Activated CD4-positive, alpha-beta memory T cell treated with anti-CD3 and anti-CD28 coated beads, Interleukin-2, amount 10 ng/mL, durations not matched to agents 7 days and 5 days (primary cell): ENCODE measurements at regions not wholly inside any gene's neighbourhood (a gene's known extent, or its start where the extent isn't known, plus 50 kb on each side); places are given as distances from the start of the nearest gene placed in this dataset.

ENCODE experiments used
- CTCF ChIA-PET: fragments of 350-600 bp; sonication (Branson Sonifier 250); formaldehyde crosslinking; loops from one replicate; lab custom pipeline; 2021; ENCODE audit warnings: antibody characterized with exemption, inconsistent platforms; lab: Charles Lee
- POLR2A ChIA-PET: fragments of 350-600 bp; sonication (Branson Sonifier 250); formaldehyde crosslinking; loops from one replicate; lab custom pipeline; 2021; ENCODE audit warnings: antibody characterized with exemption; lab: Charles Lee
- DNase-seq: peaks from one replicate; pipeline ENCODE4 v3.0.0-alpha.2; 2020
- H3K27ac Mint-ChIP-seq: one replicate; pipeline ENCODE4 v1.8.0; 2021; ENCODE audit warnings: mild to moderate bottlenecking, mixed read lengths
- H3K27me3 Mint-ChIP-seq: one replicate; pipeline ENCODE4 v1.8.0; 2021; ENCODE audit warnings: mixed read lengths
- H3K36me3 Mint-ChIP-seq: one replicate; pipeline ENCODE4 v1.8.0; 2021; ENCODE audit warnings: low read depth, mixed read lengths
- H3K4me1 Mint-ChIP-seq: one replicate; pipeline ENCODE4 v1.8.0; 2021; ENCODE audit warnings: mixed read lengths
- H3K4me3 Mint-ChIP-seq: one replicate; pipeline ENCODE4 v1.8.0; 2021; ENCODE audit warnings: mild to moderate bottlenecking, mixed read lengths
- H3K9me3 Mint-ChIP-seq: one replicate; pipeline ENCODE4 v1.8.0; 2021; ENCODE audit warnings: mixed read lengths

DNA sequence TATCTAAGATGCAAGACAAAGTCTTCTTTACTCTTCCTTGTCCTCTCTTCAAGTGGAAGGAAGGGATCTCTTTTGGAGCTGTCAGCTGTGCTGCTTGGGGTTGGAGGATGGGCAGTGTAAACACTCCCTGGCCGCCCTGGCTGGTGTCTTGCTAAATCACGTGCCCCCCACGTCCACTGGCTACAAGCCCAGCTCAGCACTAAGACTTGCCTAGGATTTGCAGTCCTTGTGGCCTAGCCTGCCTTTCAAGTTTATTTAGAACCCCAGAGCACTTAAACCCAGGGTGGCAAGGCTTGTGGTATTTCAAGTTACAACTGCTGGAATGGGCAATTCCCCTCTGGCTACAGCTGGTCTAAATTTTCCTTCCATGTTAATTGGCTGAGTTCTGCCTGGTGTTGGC, 272.4 kb upstream of the MYO3A start:
- Mint-ChIP-seq H3K27ac (no peak overlapping the region), H3K4me3 (no peak overlapping the region), H3K9me3 (no peaks in the 10 kb centered on the region), H3K36me3 (no peaks in the 10 kb centered on the region), H3K4me1 (no peaks in the 10 kb centered on the region), H3K27me3 (no peaks in the 10 kb centered on the region)
- no peak for DNase-seq
- CTCF ChIA-PET: no interaction called here
- POLR2A ChIA-PET: no interaction called here

DNA sequence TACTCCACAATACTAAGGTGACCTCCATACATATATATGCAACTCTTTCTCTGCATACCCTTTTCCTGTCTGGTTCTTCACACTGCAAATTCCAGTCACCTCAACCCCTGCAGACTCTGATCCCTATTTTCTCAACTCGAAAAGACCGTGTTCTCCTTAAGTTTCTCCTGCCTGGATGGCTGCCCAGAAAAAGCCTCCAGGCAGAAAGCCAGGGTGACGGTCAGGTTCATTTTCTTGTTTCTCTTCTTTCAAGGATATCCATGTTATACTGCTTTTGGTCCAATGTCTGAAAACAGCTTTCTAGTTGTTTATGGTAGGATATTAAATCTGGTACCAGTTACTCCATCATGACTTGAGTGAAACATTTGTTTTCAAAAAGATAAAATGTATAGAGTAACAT, 267.8 kb upstream of the MYO3A start:
- H3K27me3 Mint-ChIP-seq: no peaks in the 10 kb centered on the region
- no peak overlapping the region for H3K4me3 Mint-ChIP-seq
- no peak for DNase-seq
- ChIA-PET CTCF (no interaction called here), POLR2A (no interaction called here)
- no peaks in the 10 kb centered on the region for H3K36me3 Mint-ChIP-seq
- H3K4me1 Mint-ChIP-seq: no peaks in the 10 kb centered on the region
- no peaks in the 10 kb centered on the region for H3K9me3 Mint-ChIP-seq
- H3K27ac Mint-ChIP-seq: no peak overlapping the region

DNA sequence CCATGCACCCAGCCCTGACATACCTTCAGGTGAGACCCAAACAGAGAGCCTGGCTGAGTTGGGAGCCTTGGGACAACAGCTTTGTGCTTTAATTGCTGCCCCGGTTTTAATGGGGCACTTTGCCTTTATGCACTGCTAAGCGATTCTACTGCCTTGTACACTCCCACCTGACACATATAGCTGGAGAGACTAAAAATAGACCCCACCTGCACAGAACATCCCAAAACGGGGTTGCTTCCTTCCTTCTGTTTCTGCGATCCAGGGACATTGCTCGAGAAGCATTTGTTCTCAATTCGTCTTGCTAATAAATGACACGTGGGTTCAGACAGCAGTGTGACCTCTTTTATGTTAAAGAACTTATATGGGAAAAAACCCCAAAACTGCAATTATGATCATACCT, 258.8 kb upstream of the MYO3A start:
- Mint-ChIP-seq H3K9me3 (peaks cover 6% of the 10 kb centered on the region), H3K36me3 (no peaks in the 10 kb centered on the region), H3K4me1 (no peaks in the 10 kb centered on the region), H3K27me3 (no peaks in the 10 kb centered on the region), H3K4me3 (no peak overlapping the region), H3K27ac (no peak overlapping the region)
- DNase-seq: no peak
- POLR2A ChIA-PET: no interaction called here
- CTCF ChIA-PET: no interaction called here

DNA sequence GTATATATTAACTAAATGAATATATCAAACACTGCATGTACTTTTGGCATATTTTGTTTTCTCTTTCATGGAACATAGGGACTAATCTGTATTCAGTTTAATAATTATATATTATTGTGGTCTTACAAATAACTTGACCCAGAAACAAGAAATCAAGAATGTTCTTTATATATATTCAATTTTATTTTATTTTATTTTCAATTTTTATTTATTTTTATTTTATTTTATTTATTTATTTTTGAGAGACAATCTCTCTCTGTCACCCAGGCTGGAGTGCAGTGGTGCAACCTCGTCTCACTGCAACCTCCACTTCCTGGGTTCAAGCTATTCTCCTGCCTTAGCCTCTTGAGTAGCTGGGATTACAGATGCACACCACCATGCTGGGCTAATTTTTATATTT, 258.4 kb upstream of the MYO3A start:
- ChIA-PET POLR2A (no interaction called here), CTCF (no interaction called here)
- Mint-ChIP-seq H3K36me3 (no peaks in the 10 kb centered on the region), H3K9me3 (peaks cover 6% of the 10 kb centered on the region), H3K27me3 (no peaks in the 10 kb centered on the region), H3K4me3 (no peak overlapping the region), H3K27ac (no peak overlapping the region), H3K4me1 (no peaks in the 10 kb centered on the region)
- no peak for DNase-seq

DNA sequence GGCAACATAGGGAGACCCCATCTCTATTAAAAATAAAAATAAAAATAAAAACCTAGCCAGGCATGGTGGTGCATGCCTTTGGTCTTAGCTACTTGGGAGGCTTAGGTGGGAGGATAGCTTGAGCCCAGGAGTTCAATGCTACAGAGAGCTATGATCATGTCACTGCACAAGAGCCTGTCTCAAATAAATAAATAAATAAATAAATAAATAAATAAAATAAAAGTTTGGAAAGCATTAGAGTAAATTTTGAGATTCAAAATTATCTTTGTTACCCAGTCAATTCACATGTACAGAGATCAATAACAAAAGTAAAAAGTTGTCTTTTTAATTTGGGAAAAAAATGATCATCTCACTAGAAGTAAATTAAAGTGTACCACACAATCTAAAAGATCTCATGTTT, 255.8 kb upstream of the MYO3A start:
- Mint-ChIP-seq H3K27me3 (no peaks in the 10 kb centered on the region), H3K36me3 (no peaks in the 10 kb centered on the region), H3K4me3 (no peak overlapping the region), H3K27ac (no peak overlapping the region), H3K9me3 (peaks cover 6% of the 10 kb centered on the region), H3K4me1 (no peaks in the 10 kb centered on the region)
- no peak for DNase-seq
- CTCF ChIA-PET: no interaction called here
- POLR2A ChIA-PET: no interaction called here

DNA sequence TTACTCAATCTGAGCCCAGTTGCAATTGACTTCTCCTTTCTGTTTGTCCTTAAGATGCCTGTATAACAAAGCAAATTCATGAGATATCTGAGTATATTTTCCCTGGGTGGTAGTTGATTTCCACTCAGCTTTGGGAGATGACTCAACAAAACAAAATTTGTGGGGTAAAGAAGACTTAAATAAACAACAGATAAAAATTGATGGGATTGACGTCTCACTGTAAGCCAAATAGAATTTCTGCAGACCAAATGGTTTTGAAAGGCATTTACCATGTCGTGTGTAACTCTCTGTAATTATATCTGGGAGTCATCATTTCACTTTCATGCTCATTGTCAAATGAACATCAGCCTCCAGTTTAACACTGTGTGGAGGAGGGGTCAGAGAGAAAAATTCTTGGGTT, 255.4 kb upstream of the MYO3A start:
- ChIA-PET POLR2A (no interaction called here), CTCF (no interaction called here)
- Mint-ChIP-seq H3K4me3 (no peak overlapping the region), H3K4me1 (no peaks in the 10 kb centered on the region), H3K9me3 (peaks cover 6% of the 10 kb centered on the region), H3K36me3 (no peaks in the 10 kb centered on the region), H3K27ac (no peak overlapping the region), H3K27me3 (no peaks in the 10 kb centered on the region)
- DNase-seq: no peak

DNA sequence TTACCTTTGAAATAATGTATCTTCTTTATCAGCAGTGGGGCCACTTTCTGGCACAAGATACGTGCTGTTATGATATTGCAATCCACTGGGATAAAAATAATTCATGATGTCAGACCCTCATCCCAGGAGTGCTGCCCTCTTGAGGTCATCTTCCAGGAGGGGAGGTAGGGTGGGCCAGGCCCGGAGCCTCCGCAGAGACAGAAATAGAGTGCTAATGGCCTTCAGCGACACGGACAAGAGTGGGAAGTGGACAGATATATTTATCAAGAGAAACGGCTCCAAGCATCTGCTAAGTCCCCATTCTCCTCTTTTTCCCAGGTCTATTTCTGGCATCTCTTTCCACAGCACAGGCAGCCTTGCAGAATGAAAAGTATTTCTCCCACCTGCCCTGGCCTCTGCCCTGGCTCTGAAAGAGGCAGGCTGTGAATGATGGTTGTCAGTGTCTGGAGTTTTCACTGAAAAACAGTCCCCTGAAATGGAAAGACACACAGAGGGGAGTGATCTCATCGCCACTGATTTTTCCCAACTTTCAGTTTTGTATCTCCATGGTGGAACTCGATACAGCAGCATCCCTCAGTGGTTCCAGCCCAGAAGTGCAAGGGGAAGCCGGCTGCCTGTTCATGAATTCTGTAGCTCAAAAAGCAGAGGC, 251.7 kb upstream of the MYO3A start:
- DNase-seq: no peak
- Mint-ChIP-seq H3K9me3 (no peaks in the 10 kb centered on the region), H3K36me3 (no peaks in the 10 kb centered on the region), H3K27me3 (no peaks in the 10 kb centered on the region), H3K4me1 (no peaks in the 10 kb centered on the region), H3K4me3 (no peak overlapping the region), H3K27ac (no peak overlapping the region)
- CTCF ChIA-PET: no interaction called here
- POLR2A ChIA-PET: no interaction called here

DNA sequence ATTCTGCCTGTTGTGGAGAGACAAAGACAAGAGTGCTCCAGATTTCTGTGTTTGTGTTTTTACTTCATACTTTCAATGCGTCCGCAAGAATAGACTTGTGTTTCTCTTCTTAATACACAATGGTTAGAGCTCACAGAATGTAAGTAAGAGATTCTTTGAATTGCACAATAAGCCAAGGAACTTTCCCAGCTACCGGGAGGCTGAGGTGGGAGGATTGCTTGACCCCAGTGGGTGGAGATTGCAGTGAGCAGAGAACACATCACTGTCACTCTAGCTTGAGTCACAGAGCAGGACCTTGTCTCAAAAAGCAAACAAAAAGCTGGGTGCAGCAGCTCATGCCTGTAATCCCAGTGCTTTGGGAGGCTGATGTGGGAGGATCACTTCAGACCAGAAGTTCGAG, 250.7 kb upstream of the MYO3A start:
- no peak for DNase-seq
- Mint-ChIP-seq H3K9me3 (no peaks in the 10 kb centered on the region), H3K4me3 (no peak overlapping the region), H3K4me1 (no peaks in the 10 kb centered on the region), H3K36me3 (no peaks in the 10 kb centered on the region), H3K27ac (no peak overlapping the region), H3K27me3 (no peaks in the 10 kb centered on the region)
- ChIA-PET CTCF (no interaction called here), POLR2A (no interaction called here)

DNA sequence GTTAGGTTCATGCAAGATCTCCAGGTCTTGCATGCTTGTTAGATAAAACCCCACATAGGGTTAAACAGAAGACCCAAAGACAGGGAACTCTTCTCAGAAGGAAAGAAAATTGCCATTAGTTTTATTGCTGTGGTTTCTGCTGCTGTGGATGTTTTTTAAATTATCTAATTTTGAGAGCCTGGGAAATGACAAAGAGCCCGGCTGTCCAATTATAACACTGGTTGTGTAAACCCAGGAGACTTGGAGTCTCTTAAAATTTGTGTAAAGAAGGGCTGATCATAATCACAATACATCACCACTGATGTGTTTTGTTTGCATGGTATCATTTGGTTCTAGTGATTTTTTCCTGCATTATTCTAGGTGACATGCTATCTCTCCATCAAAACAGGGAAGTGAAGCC, 246.5 kb upstream of the MYO3A start:
- Mint-ChIP-seq H3K9me3 (no peaks in the 10 kb centered on the region), H3K27ac (no peak overlapping the region), H3K27me3 (no peaks in the 10 kb centered on the region), H3K4me1 (no peaks in the 10 kb centered on the region), H3K4me3 (no peak overlapping the region), H3K36me3 (no peaks in the 10 kb centered on the region)
- no peak for DNase-seq
- CTCF ChIA-PET: interaction anchor here (1.0 kb wide), 1 partner anchor 12 kb away, joined by 3 read pairs; no protein-coding TSS in a partner anchor
- POLR2A ChIA-PET: no interaction called here

DNA sequence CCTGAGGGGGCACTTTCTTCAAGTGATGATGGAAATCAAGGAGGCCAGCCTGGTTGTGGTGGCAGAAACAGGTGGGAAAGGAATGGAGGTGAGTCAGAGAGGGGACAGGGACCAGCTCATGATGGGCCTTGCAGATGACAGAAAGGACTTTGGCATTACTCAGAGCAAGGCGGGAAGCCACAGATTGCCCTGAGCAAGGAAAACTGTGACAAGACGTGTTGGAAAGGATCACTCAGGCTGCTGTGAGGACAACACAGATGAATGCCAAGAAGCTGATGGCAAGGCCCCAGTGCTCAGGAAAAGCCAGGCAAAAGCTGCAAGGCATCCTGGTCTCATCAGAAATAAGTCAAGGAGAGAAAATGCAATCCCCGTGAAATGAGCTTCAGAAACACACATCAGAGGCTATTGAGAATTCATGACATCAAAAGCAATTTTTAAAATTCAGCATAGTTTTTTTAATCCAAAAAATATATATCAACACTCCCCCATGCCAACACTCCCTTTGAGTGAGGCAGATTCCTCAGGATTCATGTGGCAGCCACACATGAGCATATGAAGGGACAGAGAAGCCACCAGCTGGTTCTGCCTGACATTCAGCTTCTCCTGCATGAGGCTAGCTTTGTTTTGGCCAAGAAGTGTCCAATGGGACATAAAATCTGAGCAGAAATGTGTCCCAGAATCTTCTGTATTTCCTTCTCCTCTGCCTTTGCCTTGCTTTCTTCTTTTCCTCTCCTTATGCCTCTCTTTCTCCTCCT, 244.5 kb upstream of the MYO3A start:
- Mint-ChIP-seq H3K9me3 (no peaks in the 10 kb centered on the region), H3K4me1 (no peaks in the 10 kb centered on the region), H3K36me3 (no peaks in the 10 kb centered on the region), H3K27ac (no peak overlapping the region), H3K27me3 (no peaks in the 10 kb centered on the region), H3K4me3 (no peak overlapping the region)
- ChIA-PET CTCF (interaction anchor here (1.4 kb wide), 1 partner anchor 12 kb away, joined by 3 read pairs; no protein-coding TSS in a partner anchor), POLR2A (no interaction called here)
- DNase-seq: no peak

DNA sequence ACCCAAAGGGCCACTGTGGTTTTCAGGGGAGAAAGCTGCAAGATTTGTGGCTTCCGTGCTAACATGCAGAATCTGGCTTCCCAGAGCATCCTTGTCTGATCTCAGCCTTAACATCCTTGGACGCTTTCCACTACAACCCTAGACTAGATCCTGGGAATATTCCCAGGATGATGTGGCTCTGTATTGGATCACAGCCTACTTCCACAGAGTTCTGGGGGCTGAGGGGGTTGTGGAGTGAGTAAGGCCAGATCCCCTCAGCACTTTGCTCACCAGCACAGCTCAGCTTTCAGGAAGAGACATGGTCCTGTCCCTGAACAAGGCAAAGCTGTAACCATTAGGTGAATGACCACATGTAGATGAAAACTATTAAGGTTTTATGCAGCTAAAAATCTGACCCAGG, 241.3 kb upstream of the MYO3A start:
- H3K36me3 Mint-ChIP-seq: no peaks in the 10 kb centered on the region
- no peak overlapping the region for H3K27ac Mint-ChIP-seq
- ChIA-PET CTCF (no interaction called here), POLR2A (no interaction called here)
- no peak overlapping the region for H3K4me3 Mint-ChIP-seq
- H3K4me1 Mint-ChIP-seq: no peaks in the 10 kb centered on the region
- H3K9me3 Mint-ChIP-seq: no peaks in the 10 kb centered on the region
- no peak for DNase-seq
- H3K27me3 Mint-ChIP-seq: no peaks in the 10 kb centered on the region

DNA sequence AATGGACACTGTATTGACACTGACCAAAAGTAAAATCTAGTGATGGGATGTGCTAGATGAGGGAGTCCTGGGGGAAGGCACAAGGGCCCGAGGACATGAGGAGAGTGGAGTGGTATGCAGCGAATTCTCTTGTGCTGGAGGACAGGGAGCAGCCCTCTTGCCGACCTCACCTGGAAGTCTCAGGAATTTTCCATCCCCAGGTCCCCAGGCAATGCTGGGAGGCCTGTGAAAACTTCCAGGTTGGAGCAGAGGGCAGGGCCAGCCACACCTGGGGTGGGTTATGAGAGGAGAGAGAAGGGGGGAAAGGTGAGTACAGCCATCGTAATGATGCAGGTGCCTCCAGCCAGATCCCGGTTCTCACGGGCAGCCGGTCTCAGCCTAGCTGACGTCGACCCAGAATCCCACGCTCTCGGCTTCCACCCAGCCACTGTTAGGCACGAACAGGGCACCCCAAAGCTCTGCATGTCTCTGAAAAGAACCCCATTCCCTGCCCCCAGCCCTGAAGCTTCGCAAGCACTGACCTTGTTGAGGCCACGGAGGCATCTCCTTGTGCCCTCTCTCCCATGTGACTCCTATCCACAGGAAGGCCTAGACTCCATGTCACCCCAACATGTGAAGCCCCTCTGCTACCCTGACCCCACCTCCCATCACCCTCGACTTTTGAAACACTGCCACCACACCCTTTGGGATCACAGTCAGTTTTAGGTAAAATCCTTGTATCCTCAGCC, 239.7 kb upstream of the MYO3A start:
- no peaks in the 10 kb centered on the region for H3K27me3 Mint-ChIP-seq
- H3K9me3 Mint-ChIP-seq: no peaks in the 10 kb centered on the region
- ChIA-PET CTCF (no interaction called here), POLR2A (no interaction called here)
- no peak for DNase-seq
- H3K27ac Mint-ChIP-seq: no peak overlapping the region
- H3K4me3 Mint-ChIP-seq: no peak overlapping the region
- no peaks in the 10 kb centered on the region for H3K36me3 Mint-ChIP-seq
- no peaks in the 10 kb centered on the region for H3K4me1 Mint-ChIP-seq

DNA sequence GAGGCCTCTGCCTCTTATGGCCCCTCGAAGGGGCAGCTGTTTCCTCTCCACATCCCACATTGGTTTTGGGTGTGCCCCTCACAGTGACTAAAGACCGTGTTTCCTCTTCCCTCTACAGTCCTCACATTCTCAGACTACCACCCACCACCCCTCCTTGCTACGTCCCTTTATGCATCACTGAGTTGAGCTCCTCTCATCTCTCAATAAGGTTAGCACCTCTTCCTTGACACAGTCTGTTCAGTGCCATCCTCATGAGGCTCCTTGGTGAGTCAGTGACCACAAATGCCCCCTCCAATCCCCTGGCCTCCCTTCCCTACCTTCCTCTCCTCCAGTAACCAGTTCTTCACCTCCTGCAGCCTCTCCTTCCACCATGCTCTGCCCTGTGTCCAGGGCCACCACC, 239.1 kb upstream of the MYO3A start:
- Mint-ChIP-seq H3K36me3 (no peaks in the 10 kb centered on the region), H3K4me1 (no peaks in the 10 kb centered on the region), H3K27me3 (no peaks in the 10 kb centered on the region), H3K9me3 (no peaks in the 10 kb centered on the region), H3K4me3 (no peak overlapping the region), H3K27ac (no peak overlapping the region)
- CTCF ChIA-PET: no interaction called here
- no peak for DNase-seq
- POLR2A ChIA-PET: no interaction called here
